HG03460 (cell line): ENCODE measurements at regions not wholly inside any gene's neighbourhood (a gene's known extent, or its start where the extent isn't known, plus 50 kb on each side); places are given as distances from the start of the nearest gene placed in this dataset.

ENCODE experiments used
- ATAC-seq: cut with Tn5 transposase; IDR thresholded peaks from one replicate; pipeline ENCODE4 v1.9.1; 2021; ENCODE audit not compliant: unreplicated experiment

GRCh38 chr4:165716472-165716871 lies 156.6 kb upstream of the TLL1 start:
- no peak for ATAC-seq

- ATAC-seq = no peak
These were observed 154.4 kb upstream of the TLL1 start for GRCh38 chr4:165718660-165719059.

- no peak for ATAC-seq
These were observed 152.5 kb upstream of the TLL1 start for GRCh38 chr4:165720411-165721082.

- no peak for ATAC-seq
These were observed 151.2 kb upstream of the TLL1 start for GRCh38 chr4:165721815-165722214.

GRCh38 chr4:165723051-165723795 lies 149.8 kb upstream of the TLL1 start:
- no peak for ATAC-seq

- ATAC-seq = no peak
These were observed 148.3 kb upstream of the TLL1 start for GRCh38 chr4:165724786-165725185.

GRCh38 chr4:165725352-165725751 lies 147.7 kb upstream of the TLL1 start:
- ATAC-seq = no peak

GRCh38 chr4:165726831-165727230 lies 146.2 kb upstream of the TLL1 start:
- ATAC-seq = no peak

- ATAC-seq = no peak
These were observed 135.6 kb upstream of the TLL1 start for GRCh38 chr4:165737309-165737972.

- peak; percentile 91 for ATAC-seq
These were observed 134.5 kb upstream of the TLL1 start for GRCh38 chr4:165738571-165738970.

GRCh38 chr4:165740911-165741310 lies 132.1 kb upstream of the TLL1 start:
- no peak for ATAC-seq

- no peak for ATAC-seq
These were observed 129.6 kb upstream of the TLL1 start for GRCh38 chr4:165743422-165743821.

GRCh38 chr4:165744370-165744769 lies 128.7 kb upstream of the TLL1 start:
- no peak for ATAC-seq

- no peak for ATAC-seq
These were observed 124.7 kb upstream of the TLL1 start for GRCh38 chr4:165748321-165748720.

GRCh38 chr4:165751882-165752281 lies 121.2 kb upstream of the TLL1 start:
- no peak for ATAC-seq

GRCh38 chr4:165754664-165755063 lies 118.4 kb upstream of the TLL1 start:
- no peak for ATAC-seq

GRCh38 chr4:165756836-165757235 lies 116.2 kb upstream of the TLL1 start:
- ATAC-seq = no peak

- ATAC-seq = no peak
These were observed 115.6 kb upstream of the TLL1 start for GRCh38 chr4:165757451-165757850.

- ATAC-seq = no peak
These were observed 115.0 kb upstream of the TLL1 start for GRCh38 chr4:165758086-165758485.

GRCh38 chr4:165760182-165760581 lies 112.9 kb upstream of the TLL1 start:
- ATAC-seq = no peak

- no peak for ATAC-seq
These were observed 111.1 kb upstream of the TLL1 start for GRCh38 chr4:165761963-165762362.

GRCh38 chr4:165763640-165764039 lies 109.4 kb upstream of the TLL1 start:
- no peak for ATAC-seq
